ENCODE measurements at regions not wholly inside any gene's neighbourhood (a gene's known extent, or its start where the extent isn't known, plus 50 kb on each side); places are given as distances from the start of the nearest gene placed in this dataset.

DNA sequence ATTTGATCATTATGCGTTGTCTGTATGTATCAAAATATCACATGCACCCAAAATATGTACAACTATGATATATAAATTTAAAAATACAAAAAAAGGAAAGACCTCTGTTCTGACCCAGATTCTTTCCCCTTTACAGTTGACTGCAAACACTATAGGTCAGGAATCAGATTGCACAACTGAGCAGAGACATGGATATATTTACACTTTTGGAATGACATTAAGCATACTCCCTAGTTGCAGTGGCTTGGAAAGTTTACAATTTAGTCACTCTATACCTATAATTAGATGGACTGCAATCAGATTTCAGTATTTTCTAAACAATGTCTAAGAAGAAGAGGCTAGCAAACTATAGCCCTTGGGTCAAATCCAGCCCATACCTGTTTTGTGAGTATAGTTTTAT lies 98.5 kb upstream of the INPP4B start:
- no peak for TF ChIP-seq ZFX (IDR thresholded peaks at IDR 0.05)
- TF ChIP-seq, protein P1, sequence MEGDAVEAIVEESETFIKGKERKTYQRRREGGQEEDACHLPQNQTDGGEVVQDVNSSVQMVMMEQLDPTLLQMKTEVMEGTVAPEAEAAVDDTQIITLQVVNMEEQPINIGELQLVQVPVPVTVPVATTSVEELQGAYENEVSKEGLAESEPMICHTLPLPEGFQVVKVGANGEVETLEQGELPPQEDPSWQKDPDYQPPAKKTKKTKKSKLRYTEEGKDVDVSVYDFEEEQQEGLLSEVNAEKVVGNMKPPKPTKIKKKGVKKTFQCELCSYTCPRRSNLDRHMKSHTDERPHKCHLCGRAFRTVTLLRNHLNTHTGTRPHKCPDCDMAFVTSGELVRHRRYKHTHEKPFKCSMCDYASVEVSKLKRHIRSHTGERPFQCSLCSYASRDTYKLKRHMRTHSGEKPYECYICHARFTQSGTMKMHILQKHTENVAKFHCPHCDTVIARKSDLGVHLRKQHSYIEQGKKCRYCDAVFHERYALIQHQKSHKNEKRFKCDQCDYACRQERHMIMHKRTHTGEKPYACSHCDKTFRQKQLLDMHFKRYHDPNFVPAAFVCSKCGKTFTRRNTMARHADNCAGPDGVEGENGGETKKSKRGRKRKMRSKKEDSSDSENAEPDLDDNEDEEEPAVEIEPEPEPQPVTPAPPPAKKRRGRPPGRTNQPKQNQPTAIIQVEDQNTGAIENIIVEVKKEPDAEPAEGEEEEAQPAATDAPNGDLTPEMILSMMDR (conservative IDR thresholded peaks at IDR 0.05), result no peak
